Naive thymus-derived CD8-positive, alpha-beta T cell (primary cell): ENCODE measurements at regions not wholly inside any gene's neighbourhood (a gene's known extent, or its start where the extent isn't known, plus 50 kb on each side); places are given as distances from the start of the nearest gene placed in this dataset.

Experiments used
- ATAC-seq, 2 donors: fragments of 150-1000 bp; cut with Tn5 transposase in 1 of 2; sonication (Bioruptor Pico), chemical (Tn5 transposase) in 1 of 2; 1 replicate in 1 of 2; 2 replicates in 1 of 2; pipeline ENCODE4 v1.10.0; 2021; ENCODE audit warnings: mild to moderate bottlenecking in 2 of 2, moderate library complexity in 2 of 2
- POLR2A ChIA-PET: fragments of 350-600 bp; sonication (Branson Sonifier 250); formaldehyde crosslinking; loops from one replicate; lab custom pipeline; 2021; ENCODE audit warnings: antibody characterized with exemption; lab: Charles Lee
- DNase-seq, 10 donors: peaks; one replicate each; pipeline versions ENCODE4 v3.0.0 to v3.0.0-alpha.2; 2020 to 2022
- H3K27ac Mint-ChIP-seq, 10 donors: one replicate each; pipeline ENCODE4 v1.8.0; 2020 to 2022; ENCODE audit warnings: mild to moderate bottlenecking in 10 of 10, mixed read lengths in 10 of 10, moderate library complexity in 4 of 10, inconsistent platforms in 1 of 10
- H3K27me3 Mint-ChIP-seq, 5 donors: one replicate each; pipeline ENCODE4 v1.8.0; 2021 to 2022; ENCODE audit warnings: mixed read lengths in 5 of 5
- H3K36me3 Mint-ChIP-seq, 3 donors: one replicate each; pipeline ENCODE4 v1.8.0; 2020 to 2022; ENCODE audit warnings: mixed read lengths in 3 of 3, mild to moderate bottlenecking in 2 of 3, inconsistent platforms in 1 of 3
- H3K4me1 Mint-ChIP-seq, 4 donors: one replicate each; pipeline ENCODE4 v1.8.0; 2021 to 2022; ENCODE audit warnings: mixed read lengths in 4 of 4
- H3K4me3 Mint-ChIP-seq, 10 donors: one replicate each; pipeline ENCODE4 v1.8.0; 2020 to 2022; ENCODE audit warnings: mild to moderate bottlenecking in 10 of 10, mixed read lengths in 10 of 10, moderate library complexity in 6 of 10, inconsistent platforms in 1 of 10
- H3K9me3 Mint-ChIP-seq, 9 donors: one replicate each; pipeline ENCODE4 v1.8.0; 2020 to 2022; ENCODE audit warnings: mixed read lengths in 9 of 9, mild to moderate bottlenecking in 3 of 9, inconsistent platforms in 1 of 9, moderate library complexity in 1 of 9

- no peak for DNase-seq
- H3K4me3 Mint-ChIP-seq: no peak overlapping the region
- ATAC-seq: no peak
- no peaks in the 10 kb centered on the region for H3K27me3 Mint-ChIP-seq
- no peak overlapping the region for H3K27ac Mint-ChIP-seq
- H3K4me1 Mint-ChIP-seq: no peaks in the 10 kb centered on the region
- peaks cover 0 to 13% (median 0%) of the 10 kb centered on the region in 9 donors for H3K9me3 Mint-ChIP-seq
- POLR2A ChIA-PET: no interaction called here
- peaks cover 0 to 14% (median 0%) of the 10 kb centered on the region in 3 donors for H3K36me3 Mint-ChIP-seq
Measured at GRCh38 chr4:81870275-81870674, 398.6 kb upstream of the RASGEF1B start.

- Mint-ChIP-seq H3K27ac (no peak overlapping the region), H3K9me3 (peaks cover 0 to 11% (median 2%) of the 10 kb centered on the region in 9 donors), H3K4me3 (no peak overlapping the region), H3K36me3 (peaks cover 0 to 5% (median 1%) of the 10 kb centered on the region in 3 donors), H3K27me3 (peaks cover 0 to 9% (median 6%) of the 10 kb centered on the region in 5 donors), H3K4me1 (no peaks in the 10 kb centered on the region)
- POLR2A ChIA-PET: no interaction called here
- ATAC-seq (no peak), DNase-seq (no peak)
Measured at GRCh38 chr4:81860111-81860510, 388.4 kb upstream of the RASGEF1B start.

GRCh38 chr4:81854406-81854805 is 382.7 kb upstream of the RASGEF1B start:
- Mint-ChIP-seq H3K4me3 (no peak overlapping the region), H3K27me3 (peaks cover 0 to 9% (median 4%) of the 10 kb centered on the region in 5 donors), H3K4me1 (no peaks in the 10 kb centered on the region), H3K9me3 (peaks cover 0 to 31% (median 14%) of the 10 kb centered on the region in 9 donors), H3K27ac (no peak overlapping the region), H3K36me3 (peaks cover 0 to 13% (median 8%) of the 10 kb centered on the region in 3 donors)
- ATAC-seq (no peak), DNase-seq (no peak)
- POLR2A ChIA-PET: no interaction called here

GRCh38 chr4:81852031-81852715 is 380.5 kb upstream of the RASGEF1B start:
- Mint-ChIP-seq H3K27ac (no peak overlapping the region), H3K9me3 (peaks cover 0 to 31% (median 14%) of the 10 kb centered on the region in 9 donors)

GRCh38 chr4:81850701-81851100 is 379.0 kb upstream of the RASGEF1B start:
- peaks cover 0 to 4% (median 3%) of the 10 kb centered on the region in 5 donors for H3K27me3 Mint-ChIP-seq
- no peak overlapping the region for H3K27ac Mint-ChIP-seq
- H3K9me3 Mint-ChIP-seq: peaks cover 0 to 26% (median 14%) of the 10 kb centered on the region in 9 donors
- H3K4me3 Mint-ChIP-seq: no peak overlapping the region
- POLR2A ChIA-PET: no interaction called here
- no peak for ATAC-seq
- peaks cover 0 to 13% (median 8%) of the 10 kb centered on the region in 3 donors for H3K36me3 Mint-ChIP-seq
- DNase-seq: no peak
- no peaks in the 10 kb centered on the region for H3K4me1 Mint-ChIP-seq

More at GRCh38 chr4:81852031-81852715, 380.5 kb upstream of the RASGEF1B start:
- ATAC-seq (no peak), DNase-seq (no peak)
- POLR2A ChIA-PET: no interaction called here
- peaks cover 0 to 13% (median 8%) of the 10 kb centered on the region in 3 donors for H3K36me3 Mint-ChIP-seq
- peaks cover 0 to 4% (median 3%) of the 10 kb centered on the region in 5 donors for H3K27me3 Mint-ChIP-seq
- H3K4me1 Mint-ChIP-seq: no peaks in the 10 kb centered on the region
- no peak overlapping the region for H3K4me3 Mint-ChIP-seq

- Mint-ChIP-seq H3K36me3 (no peaks in the 10 kb centered on the region), H3K4me1 (no peaks in the 10 kb centered on the region), H3K9me3 (no peaks in the 10 kb centered on the region), H3K27ac (no peak overlapping the region), H3K27me3 (peaks cover 0 to 3% (median 0%) of the 10 kb centered on the region in 5 donors), H3K4me3 (no peak overlapping the region)
- POLR2A ChIA-PET: interaction anchor here (1.0 kb wide), 1 partner anchor 375 kb away, joined by 3 read pairs; no protein-coding TSS in a partner anchor
- DNase-seq (no peak), ATAC-seq (no peak)
Measured at GRCh38 chr4:81845761-81846160, 374.1 kb upstream of the RASGEF1B start.

- DNase-seq (no peak), ATAC-seq (no peak)
- Mint-ChIP-seq H3K27me3 (no peaks in the 10 kb centered on the region), H3K9me3 (no peaks in the 10 kb centered on the region), H3K27ac (no peak overlapping the region), H3K4me3 (no peak overlapping the region), H3K36me3 (no peaks in the 10 kb centered on the region), H3K4me1 (no peaks in the 10 kb centered on the region)
- POLR2A ChIA-PET: interaction anchor here (1.0 kb wide), 1 partner anchor 375 kb away, joined by 3 read pairs; no protein-coding TSS in a partner anchor
Measured at GRCh38 chr4:81845273-81845672, 373.6 kb upstream of the RASGEF1B start.

- Mint-ChIP-seq H3K4me1 (no peaks in the 10 kb centered on the region), H3K9me3 (no peaks in the 10 kb centered on the region), H3K27me3 (no peaks in the 10 kb centered on the region), H3K4me3 (no peak overlapping the region), H3K27ac (no peak overlapping the region), H3K36me3 (no peaks in the 10 kb centered on the region)
- POLR2A ChIA-PET: interaction anchor here (1.0 to 2.5 kb wide), 3 partner anchors 374 to 377 kb away, joined by 3 to 7 read pairs (median 3); no protein-coding TSS in a partner anchor
- ATAC-seq (peak; percentile 94 to 96), DNase-seq (peak; percentile 16 to 85 (median 70))
Measured at GRCh38 chr4:81844717-81845116, 373.0 kb upstream of the RASGEF1B start.

GRCh38 chr4:81839347-81840042 is 367.8 kb upstream of the RASGEF1B start:
- Mint-ChIP-seq H3K4me3 (no peak overlapping the region), H3K27me3 (no peaks in the 10 kb centered on the region), H3K27ac (no peak overlapping the region), H3K9me3 (no peaks in the 10 kb centered on the region), H3K4me1 (no peaks in the 10 kb centered on the region), H3K36me3 (no peaks in the 10 kb centered on the region)
- ATAC-seq (no peak), DNase-seq (no peak)
- POLR2A ChIA-PET: no interaction called here

- no peak for ATAC-seq
- Mint-ChIP-seq H3K9me3 (no peaks in the 10 kb centered on the region), H3K36me3 (no peaks in the 10 kb centered on the region), H3K27ac (no peak overlapping the region), H3K4me3 (no peak overlapping the region), H3K4me1 (no peaks in the 10 kb centered on the region), H3K27me3 (no peaks in the 10 kb centered on the region)
- POLR2A ChIA-PET: no interaction called here
- no peak for DNase-seq
Measured at GRCh38 chr4:81838586-81838985, 366.9 kb upstream of the RASGEF1B start.

GRCh38 chr4:81836716-81837115 is 365.0 kb upstream of the RASGEF1B start:
- H3K9me3 Mint-ChIP-seq: no peaks in the 10 kb centered on the region
- no peaks in the 10 kb centered on the region for H3K4me1 Mint-ChIP-seq
- no peaks in the 10 kb centered on the region for H3K36me3 Mint-ChIP-seq
- H3K27me3 Mint-ChIP-seq: peaks cover 0 to 4% (median 0%) of the 10 kb centered on the region in 5 donors
- no peak overlapping the region for H3K4me3 Mint-ChIP-seq
- POLR2A ChIA-PET: no interaction called here
- DNase-seq (no peak), ATAC-seq (no peak)
- H3K27ac Mint-ChIP-seq: no peak overlapping the region

GRCh38 chr4:81833576-81833975 is 361.9 kb upstream of the RASGEF1B start:
- peak overlapping the region in 1 of 10 donors; percentile 9 for H3K27ac Mint-ChIP-seq
- H3K9me3 Mint-ChIP-seq: no peaks in the 10 kb centered on the region
- H3K4me3 Mint-ChIP-seq: no peak overlapping the region
- ATAC-seq (no peak), DNase-seq (no peak)
- H3K4me1 Mint-ChIP-seq: no peaks in the 10 kb centered on the region
- POLR2A ChIA-PET: no interaction called here
- H3K36me3 Mint-ChIP-seq: no peaks in the 10 kb centered on the region
- peaks cover 0 to 4% (median 0%) of the 10 kb centered on the region in 5 donors for H3K27me3 Mint-ChIP-seq

- POLR2A ChIA-PET: no interaction called here
- ATAC-seq (no peak), DNase-seq (no peak)
- H3K36me3 Mint-ChIP-seq: no peaks in the 10 kb centered on the region
- H3K9me3 Mint-ChIP-seq: no peaks in the 10 kb centered on the region
- H3K27ac Mint-ChIP-seq: no peak overlapping the region
- H3K4me3 Mint-ChIP-seq: no peak overlapping the region
- H3K4me1 Mint-ChIP-seq: no peaks in the 10 kb centered on the region
- peaks cover 0 to 4% (median 0%) of the 10 kb centered on the region in 5 donors for H3K27me3 Mint-ChIP-seq
Measured at GRCh38 chr4:81828991-81829390, 357.3 kb upstream of the RASGEF1B start.
